Peyer's patch (tissue), 4 donors: ENCODE measurements at regions not wholly inside any gene's neighbourhood (a gene's known extent, or its start where the extent isn't known, plus 50 kb on each side); places are given as distances from the start of the nearest gene placed in this dataset.

Source experiments
- DNase-seq, 3 donors: peaks; one replicate each; pipeline ENCODE4 v3.0.0-alpha.2; 2017 to 2019
- H3K27ac ChIP-seq, 4 donors: fragments of 200-600 bp; sonication (generic); one replicate each; pipeline ENCODE4 v1.5.1; 2016 to 2019
- H3K27me3 ChIP-seq, 2 donors: fragments of 200-600 bp; sonication (generic); one replicate each; pipeline ENCODE4 v1.5.1; 2019
- H3K36me3 ChIP-seq, 3 donors: fragments of 200-600 bp; sonication (generic); one replicate each; pipeline ENCODE4 v1.5.1; 2016 to 2019
- H3K4me1 ChIP-seq, 4 donors: fragments of 200-600 bp; sonication (generic); one replicate each; pipeline ENCODE4 v1.5.1; 2016 to 2019
- H3K4me3 ChIP-seq, 4 donors: fragments of 200-600 bp; sonication (generic); 1 replicate in 3 of 4; 2 replicates in 1 of 4; pipeline ENCODE4 v1.5.1; 2016 to 2019; ENCODE audit warnings: mild to moderate bottlenecking in 1 of 4
- H3K9me3 ChIP-seq, 4 donors: fragments of 200-600 bp; sonication (generic); one replicate each; pipeline ENCODE4 v1.5.1; 2016 to 2019; ENCODE audit warnings: mild to moderate bottlenecking in 1 of 4
- CTCF ChIP-seq, 6 experiments: fragments of 450-650 bp in 4 of 6; fragments of 200-600 bp in 2 of 6; sonication (generic) in 1 of 6; IDR thresholded peaks; one replicate each; pipeline ENCODE4 v1.5.1; 2017 to 2019; ENCODE audit warnings: antibody characterized with exemption in 6 of 6, mild to moderate bottlenecking in 3 of 6, moderate library complexity in 1 of 6
- POLR2A ChIP-seq, 2 donors: fragments of 450-650 bp; IDR thresholded peaks; one replicate each; pipeline ENCODE4 v1.5.1; 2017; ENCODE audit warnings: antibody characterized with exemption in 2 of 2, mild to moderate bottlenecking in 2 of 2, moderate library complexity in 2 of 2

DNA sequence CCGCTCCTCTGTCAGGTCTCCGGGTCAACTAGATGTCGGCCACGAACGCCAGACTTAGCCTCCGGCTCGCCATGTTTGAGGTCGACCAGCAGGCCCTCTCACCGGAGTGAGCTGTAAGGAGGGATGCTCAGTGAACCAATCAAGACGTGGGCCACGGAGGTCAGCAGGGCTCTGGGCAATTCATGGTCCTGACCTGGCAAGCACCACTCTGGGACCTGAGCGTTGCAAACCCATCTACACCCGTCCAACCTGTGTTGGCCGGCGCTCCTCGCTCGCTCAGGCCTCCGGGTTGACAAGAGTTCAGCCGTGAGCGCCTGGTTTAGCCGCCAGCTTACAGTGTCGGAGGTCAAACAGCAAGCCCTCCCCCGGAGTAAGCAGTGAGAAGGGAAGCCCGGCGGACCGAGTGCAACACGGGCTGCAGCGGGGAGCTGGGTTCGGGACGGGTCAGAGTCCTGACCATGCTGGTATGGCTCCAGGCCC lies 1361.9 kb downstream of the UQCRFS1 start:
- no peak for DNase-seq
- Histone ChIP-seq H3K4me1 (no peaks in the 10 kb centered on the region), H3K27me3 (no peaks in the 10 kb centered on the region), H3K4me3 (no peak overlapping the region), H3K9me3 (peaks cover 0 to 22% (median 4%) of the 10 kb centered on the region in 4 donors), H3K27ac (no peak overlapping the region), H3K36me3 (no peaks in the 10 kb centered on the region)
- TF ChIP-seq CTCF (IDR thresholded peaks at IDR 0.05) (no peak), POLR2A (IDR thresholded peaks at IDR 0.05) (no peak)

DNA sequence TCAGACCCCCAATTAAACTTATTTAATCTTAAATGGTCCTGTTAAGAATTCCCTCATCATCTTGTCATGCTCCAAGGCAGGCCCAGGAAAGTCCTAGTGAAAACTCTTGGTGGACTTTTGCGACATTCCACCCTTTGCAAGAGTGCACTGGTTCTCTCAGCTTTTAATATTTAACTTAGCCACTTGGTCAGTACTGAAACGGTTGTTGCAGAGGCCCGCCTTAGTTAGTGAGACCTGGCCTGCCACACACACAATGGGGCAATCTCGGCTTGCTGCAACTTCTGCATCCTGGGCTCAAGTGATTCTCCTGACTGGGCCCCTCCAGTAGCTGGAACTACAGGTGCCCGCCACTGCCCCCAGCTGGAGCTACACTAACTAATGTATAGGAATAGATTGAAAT lies 1366.0 kb downstream of the UQCRFS1 start:
- peaks cover 0 to 12% (median 4%) of the 10 kb centered on the region in 4 donors for H3K9me3 ChIP-seq

DNA sequence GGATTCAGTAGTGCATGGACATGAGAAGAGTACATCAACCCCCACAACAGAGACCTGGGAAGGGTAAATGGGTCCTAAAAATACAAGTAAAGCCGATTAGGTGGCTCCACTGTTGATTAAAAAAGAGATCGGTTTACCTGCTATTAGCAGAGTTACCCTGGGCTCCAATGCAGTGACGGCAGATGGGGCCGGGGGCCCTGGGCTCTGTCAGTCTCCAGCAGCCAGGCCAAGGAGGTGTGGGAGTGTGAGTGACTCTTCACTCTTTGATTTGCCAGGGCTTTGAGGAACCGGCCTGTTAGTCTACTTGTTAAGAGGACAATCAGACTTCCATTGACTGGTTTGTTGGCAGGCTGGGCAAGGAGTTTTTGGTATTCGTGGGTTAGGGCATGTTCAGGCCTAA lies 1368.7 kb downstream of the UQCRFS1 start:
- Histone ChIP-seq H3K9me3 (peaks cover 0 to 3% (median 0%) of the 10 kb centered on the region in 4 donors), H3K27ac (no peak overlapping the region), H3K36me3 (no peaks in the 10 kb centered on the region), H3K27me3 (no peaks in the 10 kb centered on the region), H3K4me3 (no peak overlapping the region), H3K4me1 (no peaks in the 10 kb centered on the region)
- DNase-seq = no peak
- no peak for TF ChIP-seq POLR2A (IDR thresholded peaks at IDR 0.05)
- no peak for TF ChIP-seq CTCF (IDR thresholded peaks at IDR 0.05)

More for the DNA sequence above, 1366.0 kb downstream of the UQCRFS1 start:
- Histone ChIP-seq H3K4me1 (no peaks in the 10 kb centered on the region), H3K27me3 (no peaks in the 10 kb centered on the region), H3K27ac (no peak overlapping the region), H3K4me3 (no peak overlapping the region), H3K36me3 (no peaks in the 10 kb centered on the region)
- TF ChIP-seq CTCF (IDR thresholded peaks at IDR 0.05) = no peak
- no peak for DNase-seq

GRCh38 chr19:27843861-27844260 lies 1369.1 kb downstream of the UQCRFS1 start:
- DNase-seq = no peak
- peaks cover 0 to 3% (median 0%) of the 10 kb centered on the region in 4 donors for H3K9me3 ChIP-seq
- H3K4me1 ChIP-seq = no peaks in the 10 kb centered on the region
- H3K4me3 ChIP-seq = no peak overlapping the region
- TF ChIP-seq POLR2A (IDR thresholded peaks at IDR 0.05) = no peak
- TF ChIP-seq CTCF (IDR thresholded peaks at IDR 0.05) = no peak
- H3K27ac ChIP-seq = no peak overlapping the region
- no peaks in the 10 kb centered on the region for H3K36me3 ChIP-seq
- no peaks in the 10 kb centered on the region for H3K27me3 ChIP-seq

- no peak for DNase-seq
- H3K27ac ChIP-seq = no peak overlapping the region
- TF ChIP-seq POLR2A (IDR thresholded peaks at IDR 0.05) = no peak
- no peak for TF ChIP-seq CTCF (IDR thresholded peaks at IDR 0.05)
- no peaks in the 10 kb centered on the region for H3K36me3 ChIP-seq
- no peaks in the 10 kb centered on the region for H3K9me3 ChIP-seq
- no peaks in the 10 kb centered on the region for H3K27me3 ChIP-seq
- no peak overlapping the region for H3K4me3 ChIP-seq
- no peaks in the 10 kb centered on the region for H3K4me1 ChIP-seq
These were observed 1379.9 kb downstream of the UQCRFS1 start for GRCh38 chr19:27833031-27833430.

- no peak overlapping the region for H3K27ac ChIP-seq
- H3K9me3 ChIP-seq = no peaks in the 10 kb centered on the region
- H3K4me1 ChIP-seq = no peaks in the 10 kb centered on the region
- no peak for DNase-seq
- TF ChIP-seq POLR2A (IDR thresholded peaks at IDR 0.05) (no peak), CTCF (IDR thresholded peaks at IDR 0.05) (no peak)
- H3K27me3 ChIP-seq = no peaks in the 10 kb centered on the region
- H3K36me3 ChIP-seq = no peaks in the 10 kb centered on the region
- no peak overlapping the region for H3K4me3 ChIP-seq
These were observed 1384.1 kb downstream of the UQCRFS1 start for GRCh38 chr19:27828829-27829228.
